GM19372 (cell line): ENCODE measurements at regions not wholly inside any gene's neighbourhood (a gene's known extent, or its start where the extent isn't known, plus 50 kb on each side); places are given as distances from the start of the nearest gene placed in this dataset.
"Not testable (repeated sequence)": the region's sequence is repeated elsewhere in the genome, so short reads cannot be mapped to it uniquely, and the experiment has no call there.

ENCODE experiments used
- ATAC-seq: cut with Tn5 transposase; IDR thresholded peaks from one replicate; pipeline ENCODE4 v1.9.1; 2021; ENCODE audit warnings: mild to moderate bottlenecking, low read depth, moderate library complexity; ENCODE audit not compliant: unreplicated experiment

DNA sequence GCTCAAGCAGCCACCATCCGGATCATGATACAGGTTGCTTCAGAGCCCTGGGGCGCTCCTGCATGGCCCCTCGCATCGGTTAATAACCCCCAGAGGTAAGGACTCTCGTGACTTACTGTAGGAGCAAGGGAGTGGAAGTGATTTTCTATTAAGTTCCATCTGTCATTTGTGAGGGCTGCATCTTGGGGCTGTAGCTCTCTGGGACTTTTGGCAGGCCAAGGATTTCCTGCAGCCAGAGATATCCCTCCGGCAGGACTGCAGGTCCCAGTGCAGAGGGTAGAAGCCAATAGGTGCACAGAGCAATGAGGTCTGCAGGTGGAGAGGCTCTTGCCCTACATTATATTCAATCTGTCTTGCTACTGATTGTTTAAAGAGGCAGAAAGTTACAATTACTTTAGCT, 356.8 kb upstream of the ADARB2 start:
- ATAC-seq, result no peak

DNA sequence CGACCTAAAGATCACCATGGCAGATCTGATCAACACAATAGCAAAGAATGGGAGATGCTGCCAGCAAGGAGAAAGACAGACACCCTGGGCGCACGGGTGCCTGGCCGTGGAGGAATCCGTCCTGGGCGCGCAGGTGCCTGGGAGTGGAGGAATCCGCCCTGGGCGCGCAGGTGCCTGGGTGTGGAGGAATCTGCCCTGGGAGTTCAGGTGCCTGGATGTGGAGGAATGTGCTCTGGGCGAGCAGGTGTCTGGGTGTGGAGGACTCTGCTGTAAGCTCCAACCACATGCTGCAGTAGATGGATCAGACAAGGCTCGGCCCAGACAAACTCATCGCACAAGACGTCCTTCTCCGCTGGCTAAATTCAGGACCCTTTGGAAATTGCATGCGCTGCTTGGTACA, 346.3 kb upstream of the ADARB2 start:
- no peak for ATAC-seq

DNA sequence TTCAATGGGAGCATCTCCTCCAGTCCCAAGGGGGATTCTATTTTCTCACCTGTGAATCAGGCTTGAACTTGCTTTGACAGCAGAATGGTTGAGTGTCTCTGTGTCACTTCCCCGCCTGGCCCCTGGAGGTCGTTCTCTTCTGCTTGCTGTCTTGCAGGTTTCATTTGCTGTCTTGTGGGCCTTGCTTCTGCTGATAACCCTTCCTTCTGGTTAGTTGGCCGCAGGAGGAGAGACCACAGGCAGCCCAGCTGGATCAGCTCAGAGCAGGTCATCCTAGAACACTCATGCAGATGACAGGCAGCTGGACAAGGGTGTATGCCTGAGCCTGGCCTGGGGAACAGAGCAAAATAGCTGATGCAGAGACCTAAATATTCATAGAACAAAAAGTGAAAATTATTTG, 344.2 kb upstream of the ADARB2 start:
- ATAC-seq, result no peak

DNA sequence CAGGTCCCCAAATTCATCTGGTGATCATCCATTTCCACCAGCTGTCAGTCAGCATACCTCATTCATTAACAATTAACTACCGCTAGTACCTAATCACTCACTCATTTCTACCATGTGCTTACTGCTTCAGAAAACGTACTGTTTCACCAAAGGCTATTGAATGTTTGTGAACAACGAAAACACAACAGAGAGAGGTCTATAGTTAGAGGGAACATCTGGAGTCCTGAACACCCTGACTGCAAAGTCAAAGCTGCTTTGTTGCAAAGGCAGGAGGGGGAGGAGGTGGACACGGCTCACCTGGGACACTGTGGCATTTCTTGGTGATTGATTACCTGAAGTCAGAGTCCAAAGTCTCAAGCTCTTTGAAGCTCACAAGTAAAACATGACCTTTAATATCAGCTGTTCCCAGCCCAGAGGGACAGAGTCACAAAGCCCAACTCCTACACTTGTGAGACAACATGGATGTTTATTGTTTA, 342.3 kb upstream of the ADARB2 start:
- ATAC-seq, result no peak

DNA sequence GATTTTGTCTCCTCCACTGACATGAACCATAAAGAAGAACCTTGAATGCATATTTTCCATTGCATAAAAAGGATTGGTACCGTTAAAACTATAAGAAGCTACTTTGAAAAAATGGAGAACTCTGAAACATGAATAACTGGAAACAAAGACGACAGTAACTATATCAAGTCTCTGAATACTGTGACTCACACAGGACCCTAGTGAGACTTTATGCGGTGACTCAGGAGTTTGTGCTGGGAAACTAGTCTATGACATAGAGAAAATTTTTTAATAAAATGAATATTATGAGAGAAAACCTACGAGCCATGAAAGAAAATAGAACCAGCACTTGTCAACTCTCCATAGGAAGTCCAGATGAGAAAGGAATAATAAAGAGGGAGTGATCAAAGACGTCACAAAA, 339.9 kb upstream of the ADARB2 start:
- no peak for ATAC-seq

DNA sequence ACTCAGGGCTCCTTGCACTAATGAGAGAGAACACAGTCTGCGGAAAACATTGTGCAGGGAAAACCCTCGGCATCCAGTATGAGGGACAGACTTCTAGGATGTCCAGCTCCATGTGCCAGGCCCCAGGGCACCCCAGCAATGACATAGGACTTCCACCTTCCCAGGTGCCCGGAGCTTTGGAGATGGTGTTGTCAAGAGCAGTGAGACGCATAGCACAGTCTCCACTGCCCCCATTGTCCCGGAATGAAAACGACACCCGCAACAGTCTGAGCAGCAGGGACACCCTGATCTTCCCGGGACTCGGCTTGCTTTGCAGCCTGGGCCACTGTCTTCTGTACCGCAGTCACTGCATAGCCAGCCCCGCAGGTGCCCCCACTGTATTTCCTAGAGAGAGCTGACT, 339.2 kb upstream of the ADARB2 start:
- ATAC-seq, result no peak

DNA sequence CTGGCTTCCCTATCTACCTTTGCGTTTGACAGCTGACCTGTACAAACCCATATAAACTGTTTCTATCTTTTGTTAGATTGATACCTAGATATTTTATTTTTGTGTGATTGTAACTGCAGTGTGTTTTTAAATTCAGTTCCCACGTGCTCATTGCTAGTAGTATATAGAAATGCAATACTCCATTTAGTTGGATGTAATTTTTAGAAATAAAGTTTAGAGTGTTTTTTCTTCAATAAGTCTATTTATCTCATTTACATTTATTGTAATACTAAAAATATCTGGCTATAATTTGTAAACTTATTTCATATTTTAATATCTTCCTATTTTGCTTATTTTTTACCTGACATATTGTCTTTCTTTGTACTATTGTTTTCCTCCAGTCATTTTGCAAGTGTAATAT, 329.7 kb upstream of the ADARB2 start:
- ATAC-seq, result no peak

DNA sequence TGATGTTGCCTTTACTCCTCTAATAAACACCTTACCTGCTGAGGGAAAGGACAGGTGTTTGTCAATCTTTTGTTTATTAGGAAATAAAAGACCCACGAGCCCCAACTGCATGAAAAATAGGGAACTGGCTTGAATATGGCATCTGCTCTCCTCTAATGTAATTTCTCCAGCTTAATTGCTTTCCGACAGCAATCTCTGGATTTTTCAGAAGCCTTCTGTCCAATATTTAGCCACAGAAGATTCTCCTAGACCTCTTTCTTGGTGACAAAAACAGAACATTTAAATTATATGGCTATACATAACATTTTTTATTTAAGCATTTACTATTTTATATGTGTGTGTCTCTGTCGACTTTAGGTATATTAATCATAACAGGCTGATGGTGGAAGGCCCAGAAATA, 317.4 kb upstream of the ADARB2 start:
- ATAC-seq, result no peak

DNA sequence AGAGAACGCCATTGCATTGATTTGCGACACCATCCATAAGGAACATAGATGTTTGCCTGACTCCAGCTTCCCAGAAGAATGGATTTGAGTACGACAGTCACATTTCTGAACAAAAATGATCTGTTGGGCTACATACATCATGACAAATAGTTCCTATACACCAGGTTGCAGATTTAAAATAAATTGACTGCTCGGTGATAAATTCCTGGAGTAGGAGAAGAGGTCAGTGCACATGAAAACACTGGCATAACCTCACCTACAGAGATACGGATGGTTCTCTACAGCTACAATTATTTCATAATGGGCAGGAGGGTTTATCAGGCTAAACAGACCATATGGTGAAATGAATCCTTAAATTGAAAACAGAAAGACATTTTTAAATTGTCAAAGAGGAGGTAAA, 316.5 kb upstream of the ADARB2 start:
- ATAC-seq, result no peak

DNA sequence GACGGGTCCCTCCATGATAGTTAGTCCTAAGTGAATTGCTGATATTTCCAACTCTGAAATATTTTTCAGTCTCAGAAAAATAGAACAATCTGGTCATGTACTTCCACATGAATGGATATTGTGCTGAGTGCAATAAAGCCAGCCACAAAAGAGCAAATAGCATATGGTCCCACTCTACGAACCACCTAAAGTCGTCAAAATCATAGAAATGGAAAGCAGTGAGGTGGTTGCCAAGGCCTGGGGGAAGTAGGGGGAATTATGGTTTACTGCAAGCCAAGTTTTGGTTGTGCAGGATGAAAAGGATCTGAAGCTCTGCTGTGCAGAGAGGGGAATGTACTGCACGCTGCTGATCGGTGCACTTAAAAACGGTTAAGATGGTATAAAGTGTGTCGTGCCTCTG, 313.8 kb upstream of the ADARB2 start:
- ATAC-seq, result no peak

DNA sequence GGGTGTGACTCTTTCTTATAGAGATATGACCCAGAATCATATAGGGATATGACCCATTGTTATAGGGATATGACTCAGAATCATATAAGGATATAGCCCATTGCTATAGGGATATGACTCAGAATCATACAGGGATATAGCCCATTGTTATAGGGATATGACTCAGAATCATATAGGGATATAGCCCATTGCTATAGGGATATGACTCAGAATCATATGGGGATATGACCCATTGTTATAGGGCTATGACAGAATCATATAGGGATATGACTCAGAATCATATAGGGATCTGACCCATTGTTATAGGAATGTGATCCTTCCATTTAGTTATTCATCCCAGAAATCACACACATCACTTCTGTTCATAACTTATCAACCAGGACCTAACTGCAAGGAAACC, 312.2 kb upstream of the ADARB2 start:
- no peak for ATAC-seq

DNA sequence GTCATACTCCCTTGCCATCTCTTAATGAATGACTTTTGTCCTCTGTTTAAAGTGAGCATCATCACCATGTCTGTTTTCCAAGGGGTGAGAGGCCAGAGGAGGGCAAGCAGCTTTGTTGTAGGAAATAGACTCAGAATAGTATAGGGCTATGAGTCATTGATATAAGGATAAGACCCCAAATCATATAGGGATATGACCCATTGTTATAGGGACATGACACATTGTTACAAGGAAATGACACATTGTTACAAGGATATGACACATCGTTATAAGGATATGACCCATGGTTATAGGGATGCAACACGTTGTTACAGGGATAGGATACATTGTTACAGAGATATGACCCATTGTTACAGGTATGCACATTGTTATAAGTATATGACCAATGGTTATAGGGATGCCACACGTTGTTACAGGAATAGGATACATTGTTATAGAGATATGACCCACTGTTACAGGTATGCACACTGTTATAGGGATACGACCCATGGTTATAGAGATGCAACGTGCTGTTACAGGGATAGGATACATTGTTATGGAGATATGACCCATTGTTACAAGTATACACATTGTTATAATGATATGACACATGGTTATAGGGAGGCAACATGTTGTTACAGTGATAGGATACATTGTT, 311.1 kb upstream of the ADARB2 start:
- ATAC-seq, result no peak

DNA sequence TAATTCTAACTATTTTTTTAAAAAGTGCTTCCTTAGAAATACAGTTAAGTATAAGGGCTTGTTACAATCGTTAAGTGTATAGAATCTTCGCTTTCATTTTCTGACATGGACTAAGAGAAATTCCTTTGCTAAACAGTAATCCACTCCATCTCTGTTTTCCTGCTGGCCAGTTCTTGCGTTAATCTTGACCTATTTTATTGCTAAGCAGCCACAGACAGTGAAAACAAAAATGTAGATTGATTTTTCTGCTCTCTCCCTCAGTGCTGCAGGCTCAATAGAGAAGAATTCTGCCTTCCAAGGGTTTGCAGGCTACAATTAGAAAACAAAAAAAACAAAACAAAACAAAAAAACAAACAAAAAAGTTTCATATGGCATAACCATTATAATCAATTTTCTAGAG, 310.4 kb upstream of the ADARB2 start:
- no peak for ATAC-seq

DNA sequence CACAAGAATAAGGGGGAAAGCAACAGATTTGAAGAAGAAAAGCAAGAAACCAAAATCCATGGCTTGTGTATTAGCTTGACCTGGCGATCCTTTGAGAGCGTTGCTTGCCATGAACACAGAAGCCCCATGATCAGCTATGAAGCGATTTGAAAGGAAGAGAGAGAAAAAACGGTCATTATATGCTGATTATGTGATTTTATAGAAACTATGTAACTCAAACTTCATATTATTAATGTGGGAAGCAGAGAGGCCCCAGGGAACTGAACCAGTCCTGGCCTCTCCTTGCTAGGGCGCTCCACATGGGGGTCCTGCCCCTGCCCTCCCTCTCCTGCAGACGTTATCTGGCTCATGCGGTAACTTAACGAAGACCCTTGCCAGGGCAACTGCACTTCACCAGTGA, 306.1 kb upstream of the ADARB2 start:
- no peak for ATAC-seq

DNA sequence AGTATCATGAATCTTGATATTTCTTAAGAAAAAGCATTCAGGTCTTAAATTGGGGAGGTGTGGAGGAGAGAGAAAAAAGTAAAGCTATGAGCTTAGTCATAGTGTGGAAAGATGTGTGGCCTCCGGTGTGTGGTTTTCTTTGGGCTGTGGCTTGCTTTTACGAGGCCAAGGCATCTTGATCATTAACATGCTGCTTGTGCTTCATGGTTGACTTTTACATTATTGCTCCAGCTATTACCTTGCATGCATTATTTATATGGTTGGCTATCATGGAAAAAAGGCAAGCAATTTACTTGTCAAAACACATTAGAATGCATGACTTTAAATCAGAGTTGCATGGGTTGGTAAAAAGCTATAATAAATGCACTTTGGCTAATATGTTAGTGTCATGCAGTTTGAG, 300.7 kb upstream of the ADARB2 start:
- ATAC-seq, result no peak

DNA sequence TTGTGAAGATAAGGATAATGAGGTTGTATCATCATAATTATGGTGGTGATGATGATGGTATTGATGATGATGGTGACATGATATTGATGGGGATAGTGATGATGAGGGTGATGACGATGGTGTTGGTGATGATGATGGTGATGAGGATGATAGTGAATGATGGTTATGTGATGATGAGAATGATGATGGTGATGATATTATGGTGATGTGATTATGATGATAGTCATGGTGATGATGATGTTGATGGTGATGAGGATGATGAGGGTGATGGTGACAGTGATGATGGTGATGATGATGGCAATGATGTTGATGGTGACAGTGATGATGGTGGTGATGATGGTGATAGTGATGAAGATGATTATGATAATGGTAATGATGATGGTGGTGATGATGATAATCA, 299.9 kb upstream of the ADARB2 start:
- ATAC-seq, result no peak

DNA sequence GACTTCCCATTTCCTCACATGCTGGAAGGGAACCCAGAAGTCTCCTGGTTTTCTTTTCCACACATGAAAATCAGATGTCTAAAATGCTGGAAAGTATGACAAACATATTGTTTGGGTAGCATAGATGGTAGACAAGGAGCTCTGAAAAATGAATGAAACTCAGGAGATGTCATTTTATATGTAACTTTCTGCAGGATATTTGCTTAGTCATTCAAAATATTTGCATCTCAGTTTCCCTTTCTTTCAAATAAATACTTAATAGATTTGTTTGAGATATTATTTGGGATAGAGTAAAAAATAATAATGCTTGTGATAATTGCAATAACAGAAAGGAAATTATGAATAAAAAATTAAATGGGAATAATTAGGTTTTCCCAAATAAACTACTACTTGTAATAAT, 298.9 kb upstream of the ADARB2 start:
- ATAC-seq, result no peak

DNA sequence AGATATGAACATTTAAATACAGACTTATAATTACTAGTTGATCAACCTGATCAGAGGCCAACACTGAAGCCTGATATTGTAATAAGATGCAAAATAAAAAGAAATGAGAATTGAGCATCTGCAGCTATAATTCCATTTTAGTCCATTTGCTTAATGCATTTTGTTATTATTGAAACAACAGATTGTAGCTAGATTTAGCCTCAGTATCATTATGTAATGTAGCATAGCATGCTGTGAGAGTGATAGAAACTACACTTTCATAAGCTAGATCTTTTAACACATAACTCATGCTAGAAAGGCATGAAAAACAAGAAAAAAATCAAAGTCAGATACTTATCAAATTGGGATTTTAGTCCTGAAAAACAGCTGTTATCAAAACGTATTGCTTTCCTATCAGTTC, 292.7 kb upstream of the ADARB2 start:
- no peak for ATAC-seq

DNA sequence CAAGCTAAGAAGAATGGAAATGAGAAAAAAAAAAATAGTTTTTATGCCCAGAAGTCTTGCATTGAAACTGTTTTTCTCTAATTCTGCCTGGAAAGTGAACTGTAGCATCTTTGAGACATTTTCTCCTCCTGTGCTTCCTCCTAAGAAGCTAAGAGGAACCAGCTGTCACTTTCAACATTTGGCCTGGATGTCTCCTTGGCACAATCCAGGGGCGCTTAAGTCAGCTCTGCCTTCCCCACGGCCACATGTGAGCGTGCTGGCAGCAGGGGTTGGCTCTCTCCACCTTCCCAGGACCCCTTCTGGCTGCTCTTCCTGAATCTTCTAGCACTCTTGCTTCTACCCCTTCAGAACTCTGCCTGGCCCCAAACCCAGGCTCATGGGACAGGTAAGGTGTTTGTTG, 289.6 kb upstream of the ADARB2 start:
- no peak for ATAC-seq

DNA sequence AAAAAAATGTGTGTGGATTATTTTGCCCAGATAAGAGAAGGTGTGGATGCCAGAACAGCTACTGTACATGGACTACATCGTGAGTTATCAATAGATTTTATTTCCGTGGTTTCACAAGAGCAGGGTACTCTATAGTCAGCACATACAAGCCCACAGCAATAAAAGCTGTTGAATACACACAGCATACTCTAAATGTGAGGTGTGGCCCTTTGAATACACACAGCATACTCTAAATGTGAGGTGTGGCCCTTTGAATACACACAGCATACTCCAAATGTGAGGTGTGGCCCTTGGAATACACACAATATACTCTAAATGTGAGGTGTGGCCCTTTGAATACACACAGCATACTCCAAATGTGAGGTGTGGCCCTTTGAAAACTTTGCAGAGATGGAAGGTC, 287.4 kb upstream of the ADARB2 start:
- ATAC-seq, result not testable (repeated sequence)

DNA sequence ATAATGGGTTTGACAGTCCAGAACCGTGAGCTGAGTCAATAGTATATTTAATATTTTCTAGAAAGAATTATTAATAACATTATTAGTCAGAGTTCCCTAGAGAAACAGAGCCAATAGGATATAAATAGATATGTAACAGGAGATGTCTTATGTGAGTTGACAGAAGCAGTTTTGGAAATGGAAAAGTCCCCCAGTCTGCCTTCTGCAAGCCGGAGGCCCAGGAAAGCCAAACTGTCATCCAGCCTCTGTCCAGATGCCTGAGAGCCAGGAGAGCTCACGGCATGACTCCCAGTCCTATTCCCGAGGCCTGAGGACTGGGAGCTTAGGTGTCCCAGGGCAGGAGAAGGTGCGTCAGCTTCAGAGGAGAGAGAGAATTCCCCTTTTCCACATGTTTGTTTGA, 286.4 kb upstream of the ADARB2 start:
- no peak for ATAC-seq

DNA sequence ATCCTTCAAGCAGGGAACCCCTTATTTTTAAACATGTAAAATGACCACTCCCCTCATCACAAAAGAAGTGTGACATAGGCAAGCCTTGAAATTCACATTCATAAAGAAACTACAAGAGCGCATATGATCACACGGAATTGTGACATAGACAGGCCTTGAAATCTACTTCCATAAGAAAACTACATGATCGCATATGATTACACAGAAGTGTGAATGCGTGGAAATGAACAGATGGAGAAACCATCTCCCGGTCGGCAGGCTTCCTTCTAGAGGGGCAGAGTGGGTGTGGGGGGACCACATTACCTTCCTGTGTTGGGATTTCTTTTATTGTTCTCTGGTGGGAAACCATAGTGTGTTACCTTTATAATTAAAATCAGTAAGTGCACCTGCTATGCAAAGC, 285.1 kb upstream of the ADARB2 start:
- no peak for ATAC-seq

DNA sequence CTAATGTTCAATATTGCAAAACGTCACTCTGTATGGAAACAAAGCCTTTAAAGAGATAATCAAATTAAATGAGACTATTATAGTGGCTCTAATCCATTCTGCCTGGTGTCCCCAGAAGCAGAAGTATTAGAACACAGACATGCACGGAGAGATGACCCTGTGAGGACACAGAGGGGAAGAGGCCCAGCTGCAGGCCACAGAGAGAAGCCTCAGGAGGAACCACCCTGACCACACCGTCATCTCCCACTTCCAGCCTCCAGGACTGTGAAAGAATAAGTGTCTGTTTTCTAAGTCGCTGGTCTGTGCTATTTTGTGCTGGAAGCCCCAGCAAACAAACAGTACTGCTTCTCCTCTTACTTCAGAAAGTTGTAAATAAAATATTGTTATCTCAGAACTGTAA, 283.5 kb upstream of the ADARB2 start:
- ATAC-seq, result no peak
